GM13977 (cell line): ENCODE measurements at regions not wholly inside any gene's neighbourhood (a gene's known extent, or its start where the extent isn't known, plus 50 kb on each side); places are given as distances from the start of the nearest gene placed in this dataset.

Experiments used
- DNase-seq: peaks from one replicate; pipeline ENCODE4 v3.0.0; 2012; ENCODE audit warnings: low spot score
- CTCF ChIP-seq: IDR thresholded peaks from 2 replicates; pipeline ENCODE4 v1.5.1; 2012; ENCODE audit warnings: mild to moderate bottlenecking, control low read depth; ENCODE audit not compliant: insufficient read depth; ENCODE audit errors: extremely low read depth, missing control alignments
- in situ Hi-C: fragments of 300-500 bp; cut with MboI; formaldehyde crosslinking; loops from one replicate; pipeline ENCODE4 v1.12.0; 2022; ENCODE audit warnings: low sequenced_read_pairs, low pct_unique_long_range_greater_than_20kb, mixed read lengths, inconsistent platforms; ENCODE audit not compliant: unreplicated experiment

- no peak for TF ChIP-seq CTCF
- DNase-seq, result no peak
- in situ Hi-C loops, result no loop called here
These were observed 607.5 kb downstream of the METTL15 start for GRCh38 chr11:28715726-28716125.

- no peak for TF ChIP-seq CTCF
- no peak for DNase-seq
- in situ Hi-C loops, result no loop called here
These were observed 605.7 kb downstream of the METTL15 start for GRCh38 chr11:28713850-28714249.

- TF ChIP-seq CTCF, result no peak
- no peak for DNase-seq
- in situ Hi-C loops, result no loop called here
These were observed 599.9 kb downstream of the METTL15 start for GRCh38 chr11:28708075-28708474.

- in situ Hi-C loops, result no loop called here
- TF ChIP-seq CTCF, result no peak
- no peak for DNase-seq
These were observed 596.6 kb downstream of the METTL15 start for GRCh38 chr11:28704801-28705200.

GRCh38 chr11:28703371-28703770, 595.2 kb downstream of the METTL15 start:
- TF ChIP-seq CTCF, result no peak
- in situ Hi-C loops, result no loop called here
- DNase-seq, result no peak

- DNase-seq, result no peak
- in situ Hi-C loops, result no loop called here
- TF ChIP-seq CTCF, result no peak
These were observed 594.7 kb downstream of the METTL15 start for GRCh38 chr11:28702871-28703270.

GRCh38 chr11:28702450-28702790, 594.2 kb downstream of the METTL15 start:
- no peak for DNase-seq
- in situ Hi-C loops, result no loop called here
- no peak for TF ChIP-seq CTCF
